Astrocyte (in vitro differentiated cells and primary cell): ENCODE measurements at regions not wholly inside any gene's neighbourhood (a gene's known extent, or its start where the extent isn't known, plus 50 kb on each side); places are given as distances from the start of the nearest gene placed in this dataset.
"Not testable (repeated sequence)": the region's sequence is repeated elsewhere in the genome, so short reads cannot be mapped to it uniquely, and the experiment has no call there.

ENCODE experiments used
- DNase-seq: peaks from one replicate; pipeline ENCODE4 v3.0.0-alpha.2; 2010; ENCODE audit warnings: low read depth
- FAIRE-seq: peaks from 2 replicates; lab custom pipeline; 2011; peaks lifted over from hg19 to GRCh38; lab: Jason Lieb, UNC
- H2AFZ ChIP-seq: 2 replicates; pipeline ENCODE4 v1.6.0; 2012; ENCODE audit warnings: low read depth, low read length, inconsistent platforms
- H3K27ac ChIP-seq: 2 replicates; pipeline ENCODE4 v1.5.1; 2011; ENCODE audit warnings: low read depth, low read length, inconsistent platforms
- H3K27me3 ChIP-seq: 2 replicates; pipeline ENCODE4 v1.6.0; 2011; ENCODE audit warnings: low read length, inconsistent platforms; ENCODE audit not compliant: insufficient read depth
- H3K36me3 ChIP-seq: 2 replicates; pipeline ENCODE4 v1.5.1; 2011; ENCODE audit warnings: low read length, inconsistent platforms; ENCODE audit not compliant: insufficient read depth
- H3K4me1 ChIP-seq: 2 replicates; pipeline ENCODE4 v1.5.1; 2011; ENCODE audit warnings: low read length, inconsistent platforms; ENCODE audit not compliant: insufficient read depth
- H3K4me2 ChIP-seq: 2 replicates; pipeline ENCODE4 v1.6.0; 2012; ENCODE audit warnings: low read length, inconsistent platforms
- H3K4me3 ChIP-seq: 2 replicates; pipeline ENCODE4 v1.5.1; 2011; ENCODE audit warnings: low read depth, mild to moderate bottlenecking, low read length, inconsistent platforms; ENCODE audit not compliant: insufficient read depth
- H3K79me2 ChIP-seq: 2 replicates; pipeline ENCODE4 v1.6.0; 2012; ENCODE audit warnings: mild to moderate bottlenecking, low read length, inconsistent platforms; ENCODE audit not compliant: insufficient read depth
- H3K9ac ChIP-seq: 2 replicates; pipeline ENCODE4 v1.6.0; 2012; ENCODE audit warnings: mild to moderate bottlenecking, low read length, inconsistent platforms
- H3K9me3 ChIP-seq: 2 replicates; pipeline ENCODE4 v1.5.1; 2012; ENCODE audit warnings: low read depth, mild to moderate bottlenecking, low read length, inconsistent platforms; ENCODE audit not compliant: insufficient read depth
- H4K20me1 ChIP-seq: 2 replicates; pipeline ENCODE4 v1.6.0; 2012; ENCODE audit warnings: low read length, inconsistent platforms; ENCODE audit not compliant: insufficient read depth
- H3K27ac Mint-ChIP-seq: one replicate; pipeline ENCODE4 v1.8.0; 2021; ENCODE audit warnings: mild to moderate bottlenecking, mixed read lengths; ENCODE audit not compliant: unreplicated experiment
- H3K27me3 Mint-ChIP-seq: one replicate; pipeline ENCODE4 v1.8.0; 2021; ENCODE audit warnings: low read depth, mixed read lengths; ENCODE audit not compliant: unreplicated experiment
- H3K36me3 Mint-ChIP-seq: one replicate; pipeline ENCODE4 v1.8.0; 2021; ENCODE audit warnings: low read depth, mixed read lengths; ENCODE audit not compliant: unreplicated experiment
- H3K4me1 Mint-ChIP-seq: one replicate; pipeline ENCODE4 v1.8.0; 2021; ENCODE audit warnings: low read depth, mixed read lengths; ENCODE audit not compliant: unreplicated experiment
- H3K4me3 Mint-ChIP-seq: one replicate; pipeline ENCODE4 v1.8.0; 2021; ENCODE audit warnings: mild to moderate bottlenecking, moderate library complexity, mixed read lengths; ENCODE audit not compliant: unreplicated experiment
- H3K9me3 Mint-ChIP-seq: one replicate; pipeline ENCODE4 v1.8.0; 2021; ENCODE audit warnings: mild to moderate bottlenecking, mixed read lengths; ENCODE audit not compliant: unreplicated experiment
- CTCF ChIP-seq: IDR thresholded peaks from 2 replicates; pipeline ENCODE4 v1.5.1; 2011; ENCODE audit warnings: low read depth, mild to moderate bottlenecking, inconsistent platforms, low read length, moderate library complexity; ENCODE audit not compliant: insufficient read depth
- EZH2 ChIP-seq: IDR thresholded peaks from 2 replicates; pipeline ENCODE4 v1.6.1; 2012; ENCODE audit warnings: mild to moderate bottlenecking, low read length, inconsistent platforms; ENCODE audit not compliant: insufficient read depth

DNA sequence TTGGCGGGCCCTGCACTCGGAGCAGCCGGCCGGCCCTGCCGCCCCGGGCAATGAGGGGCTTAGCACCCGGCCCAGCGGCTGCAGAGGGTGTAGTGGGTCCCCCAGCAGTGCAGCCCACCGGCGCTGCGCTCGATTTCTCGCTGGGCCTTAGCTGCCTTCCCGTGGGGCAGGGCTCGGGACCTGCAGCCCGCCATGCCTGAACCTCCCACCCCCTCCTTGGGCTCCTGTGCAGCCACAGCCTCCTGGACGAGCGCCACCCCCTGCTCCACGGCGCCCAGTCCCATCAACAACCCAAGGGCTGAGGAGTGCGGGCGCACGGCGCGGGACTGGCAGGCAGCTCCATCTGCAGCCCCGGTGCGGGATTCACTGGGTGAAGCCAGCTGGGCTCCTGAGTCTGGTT is 87.4 kb upstream of the CXXC4 start:
- not testable (repeated sequence) for H2AFZ ChIP-seq, H3K27ac Mint-ChIP-seq, H3K4me3 Mint-ChIP-seq, H3K9me3 Mint-ChIP-seq, H3K4me1 ChIP-seq, H3K4me2 ChIP-seq, H3K36me3 Mint-ChIP-seq, H3K79me2 ChIP-seq, DNase-seq, H3K9ac ChIP-seq, H3K27me3 ChIP-seq, H4K20me1 ChIP-seq, H3K27ac ChIP-seq, H3K36me3 ChIP-seq, H3K4me3 ChIP-seq, H3K27me3 Mint-ChIP-seq, H3K9me3 ChIP-seq, FAIRE-seq, H3K4me1 Mint-ChIP-seq

- no peak overlapping the region for H3K4me3 Mint-ChIP-seq
- Histone ChIP-seq H3K9me3 (no peaks in the 10 kb centered on the region), H3K4me3 (no peak overlapping the region), H3K79me2 (no peaks in the 10 kb centered on the region), H2AFZ (no peak overlapping the region), H3K4me1 (no peaks in the 10 kb centered on the region), H3K27me3 (no peaks in the 10 kb centered on the region), H3K27ac (no peak overlapping the region), H3K4me2 (no peak overlapping the region), H4K20me1 (no peaks in the 10 kb centered on the region), H3K9ac (no peak overlapping the region), H3K36me3 (no peaks in the 10 kb centered on the region)
- TF ChIP-seq EZH2 = no peak
- no peak for TF ChIP-seq CTCF
- H3K9me3 Mint-ChIP-seq = no peaks in the 10 kb centered on the region
- H3K36me3 Mint-ChIP-seq = no peaks in the 10 kb centered on the region
- H3K27ac Mint-ChIP-seq = no peak overlapping the region
- no peaks in the 10 kb centered on the region for H3K27me3 Mint-ChIP-seq
- peaks cover 14% of the 10 kb centered on the region for H3K4me1 Mint-ChIP-seq
- no peak for DNase-seq
- FAIRE-seq = no peak
These were observed 94.7 kb upstream of the CXXC4 start for GRCh38 chr4:104589264-104589868.

GRCh38 chr4:104591510-104591911 is 96.8 kb upstream of the CXXC4 start:
- FAIRE-seq (no peak), DNase-seq (no peak)
- no peak overlapping the region for H3K4me3 Mint-ChIP-seq
- no peaks in the 10 kb centered on the region for H3K36me3 Mint-ChIP-seq
- no peaks in the 10 kb centered on the region for H3K36me3 ChIP-seq
- TF ChIP-seq EZH2 = no peak
- no peak for TF ChIP-seq CTCF
- H3K4me2 ChIP-seq = no peak overlapping the region
- H3K4me1 ChIP-seq = no peaks in the 10 kb centered on the region
- H3K9me3 Mint-ChIP-seq = no peaks in the 10 kb centered on the region
- H2AFZ ChIP-seq = no peak overlapping the region
- H3K27ac Mint-ChIP-seq = no peak overlapping the region
- no peaks in the 10 kb centered on the region for H3K27me3 Mint-ChIP-seq
- no peaks in the 10 kb centered on the region for H3K79me2 ChIP-seq
- H3K9ac ChIP-seq = no peak overlapping the region
- no peak overlapping the region for H3K27ac ChIP-seq
- H3K4me1 Mint-ChIP-seq = peaks cover 14% of the 10 kb centered on the region
- no peaks in the 10 kb centered on the region for H3K27me3 ChIP-seq
- no peaks in the 10 kb centered on the region for H4K20me1 ChIP-seq
- H3K9me3 ChIP-seq = no peaks in the 10 kb centered on the region
- H3K4me3 ChIP-seq = no peak overlapping the region
